ENCODE measurements at regions not wholly inside any gene's neighbourhood (a gene's known extent, or its start where the extent isn't known, plus 50 kb on each side); places are given as distances from the start of the nearest gene placed in this dataset.

GRCh38 chr4:153146031-153146430 lies 58.2 kb upstream of the TRIM2 start:
- Histone ChIP-seq H3K9me3 (ENCODE audit: insufficient read depth, low read length) (no peaks in the 10 kb centered on the region), H3K36me3 (ENCODE audit: insufficient read depth, insufficient read length, low read length) (no peaks in the 10 kb centered on the region), H3K4me3 (ENCODE audit: insufficient read length, low read depth) (no peak overlapping the region), H3K27me3 (ENCODE audit: insufficient read depth, insufficient read length) (no peaks in the 10 kb centered on the region), H3K4me1 (ENCODE audit: insufficient read depth, insufficient read length) (no peaks in the 10 kb centered on the region), H3K9ac (ENCODE audit: insufficient read length, low read depth) (no peak overlapping the region)
- TF ChIP-seq YY1 (IDR thresholded peaks at IDR 0.05; ENCODE audit: insufficient read depth, insufficient read length) (no peak), ZNF274 (IDR thresholded peaks at IDR 0.05; ENCODE audit: low read depth, low read length) (no peak), SUZ12 (IDR thresholded peaks at IDR 0.05; ENCODE audit: extremely low read depth, insufficient read depth, insufficient read length) (no peak)
- no peak for DNase-seq (ENCODE audit: low read depth, low spot score)

DNA sequence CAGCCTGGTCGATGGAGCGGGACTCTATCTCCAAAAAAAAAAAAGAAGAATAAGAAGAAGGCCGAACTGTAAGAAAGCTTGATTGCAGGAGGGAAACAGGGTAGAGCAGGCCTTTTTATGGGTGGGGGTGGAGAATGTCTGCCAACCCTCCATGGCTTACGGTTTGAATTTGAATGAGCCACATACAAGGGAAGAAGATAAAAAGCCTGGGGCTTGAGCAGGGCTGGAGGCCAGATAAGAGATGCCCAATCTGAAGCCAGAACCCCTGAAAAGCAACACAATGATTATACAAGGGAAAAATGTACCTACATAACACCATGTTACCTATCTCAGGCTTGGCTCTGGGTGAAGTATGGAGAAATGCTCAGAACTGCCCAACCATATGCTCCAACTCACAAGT lies 57.3 kb upstream of the TRIM2 start:
- Histone ChIP-seq H3K4me3 (ENCODE audit: insufficient read length, low read depth) (no peak overlapping the region), H3K27me3 (ENCODE audit: insufficient read depth, insufficient read length) (peaks cover 4% of the 10 kb centered on the region), H3K9ac (ENCODE audit: insufficient read length, low read depth) (no peak overlapping the region), H3K36me3 (ENCODE audit: insufficient read depth, insufficient read length, low read length) (no peaks in the 10 kb centered on the region), H3K9me3 (ENCODE audit: insufficient read depth, low read length) (no peaks in the 10 kb centered on the region), H3K4me1 (ENCODE audit: insufficient read depth, insufficient read length) (no peaks in the 10 kb centered on the region)
- no peak for DNase-seq (ENCODE audit: low read depth, low spot score)
- TF ChIP-seq YY1 (IDR thresholded peaks at IDR 0.05; ENCODE audit: insufficient read depth, insufficient read length) = no peak
- no peak for TF ChIP-seq SUZ12 (IDR thresholded peaks at IDR 0.05; ENCODE audit: extremely low read depth, insufficient read depth, insufficient read length)
- no peak for TF ChIP-seq ZNF274 (IDR thresholded peaks at IDR 0.05; ENCODE audit: low read depth, low read length)

- TF ChIP-seq YY1 (IDR thresholded peaks at IDR 0.05; ENCODE audit: insufficient read depth, insufficient read length) = no peak
- TF ChIP-seq SUZ12 (IDR thresholded peaks at IDR 0.05; ENCODE audit: extremely low read depth, insufficient read depth, insufficient read length) = no peak
- no peak for TF ChIP-seq ZNF274 (IDR thresholded peaks at IDR 0.05; ENCODE audit: low read depth, low read length)
- peaks cover 7% of the 10 kb centered on the region for H3K27me3 ChIP-seq (ENCODE audit: insufficient read depth, insufficient read length)
- no peaks in the 10 kb centered on the region for H3K4me1 ChIP-seq (ENCODE audit: insufficient read depth, insufficient read length)
- H3K36me3 ChIP-seq (ENCODE audit: insufficient read depth, insufficient read length, low read length) = no peaks in the 10 kb centered on the region
- H3K4me3 ChIP-seq (ENCODE audit: insufficient read length, low read depth) = no peak overlapping the region
- no peak overlapping the region for H3K9ac ChIP-seq (ENCODE audit: insufficient read length, low read depth)
- no peaks in the 10 kb centered on the region for H3K9me3 ChIP-seq (ENCODE audit: insufficient read depth, low read length)
- DNase-seq (ENCODE audit: low read depth, low spot score) = no peak
Measured at GRCh38 chr4:153148791-153149190, 55.5 kb upstream of the TRIM2 start.

GRCh38 chr4:153151535-153152455 lies 52.4 kb upstream of the TRIM2 start:
- Histone ChIP-seq H3K4me1 (ENCODE audit: insufficient read depth, insufficient read length) (no peaks in the 10 kb centered on the region), H3K36me3 (ENCODE audit: insufficient read depth, insufficient read length, low read length) (no peaks in the 10 kb centered on the region), H3K27me3 (ENCODE audit: insufficient read depth, insufficient read length) (peaks cover 24% of the 10 kb centered on the region), H3K9me3 (ENCODE audit: insufficient read depth, low read length) (no peaks in the 10 kb centered on the region), H3K4me3 (ENCODE audit: insufficient read length, low read depth) (no peak overlapping the region), H3K9ac (ENCODE audit: insufficient read length, low read depth) (no peak overlapping the region)
- DNase-seq (ENCODE audit: low read depth, low spot score) = no peak
- no peak for TF ChIP-seq YY1 (IDR thresholded peaks at IDR 0.05; ENCODE audit: insufficient read depth, insufficient read length)
- TF ChIP-seq SUZ12 (IDR thresholded peaks at IDR 0.05; ENCODE audit: extremely low read depth, insufficient read depth, insufficient read length) = no peak
- TF ChIP-seq ZNF274 (IDR thresholded peaks at IDR 0.05; ENCODE audit: low read depth, low read length) = no peak

DNA sequence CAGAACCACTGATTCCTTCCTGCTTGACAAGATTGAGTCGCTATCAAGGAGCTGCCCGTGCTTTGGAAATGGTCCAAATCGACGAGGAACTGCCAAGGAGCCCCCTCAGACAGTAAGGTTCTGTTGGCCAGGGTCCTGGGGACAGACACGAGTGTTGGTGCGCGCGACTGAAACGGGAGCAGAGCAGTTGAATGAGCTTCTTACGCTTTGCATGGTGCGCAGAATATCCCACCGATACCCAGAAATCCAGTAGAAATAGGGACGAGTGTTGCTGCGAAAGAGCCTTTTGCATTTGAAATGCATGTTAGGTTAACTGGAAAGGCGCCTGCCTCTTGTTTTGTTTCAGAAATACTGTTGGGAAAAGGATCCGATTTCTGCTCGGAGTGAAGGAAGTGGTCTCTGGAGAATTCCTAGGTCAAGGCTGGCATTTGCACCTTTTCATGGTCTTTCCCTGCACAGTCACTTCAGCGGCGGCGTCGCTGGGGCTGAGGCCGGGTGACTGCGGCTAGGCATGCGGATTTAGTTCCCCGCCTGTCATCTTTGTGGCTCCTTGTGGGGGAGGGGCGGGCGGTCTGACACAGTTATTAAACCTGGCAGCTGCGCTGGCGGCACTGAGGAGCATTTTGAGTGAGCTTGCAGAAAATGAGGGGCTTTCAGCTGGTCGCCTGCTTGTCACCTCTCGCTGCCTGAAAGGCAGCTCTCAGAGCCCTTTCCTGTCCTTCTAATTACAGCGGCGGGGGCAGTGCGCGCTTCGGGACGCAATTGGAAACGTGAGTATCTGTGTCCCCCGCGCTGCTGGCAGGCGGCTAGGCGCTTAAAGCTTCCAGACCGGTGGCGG lies 51.5 kb upstream of the TRIM2 start:
- H3K36me3 ChIP-seq (ENCODE audit: insufficient read depth, insufficient read length, low read length) = no peaks in the 10 kb centered on the region
- H3K9ac ChIP-seq (ENCODE audit: insufficient read length, low read depth) = peak overlapping the region; percentile 12
- no peaks in the 10 kb centered on the region for H3K9me3 ChIP-seq (ENCODE audit: insufficient read depth, low read length)
- no peaks in the 10 kb centered on the region for H3K4me1 ChIP-seq (ENCODE audit: insufficient read depth, insufficient read length)
- TF ChIP-seq SUZ12 (IDR thresholded peaks at IDR 0.05; ENCODE audit: extremely low read depth, insufficient read depth, insufficient read length) (no peak), ZNF274 (IDR thresholded peaks at IDR 0.05; ENCODE audit: low read depth, low read length) (no peak), YY1 (IDR thresholded peaks at IDR 0.05; ENCODE audit: insufficient read depth, insufficient read length) (no peak)
- DNase-seq (ENCODE audit: low read depth, low spot score) = no peak
- peaks cover 24% of the 10 kb centered on the region for H3K27me3 ChIP-seq (ENCODE audit: insufficient read depth, insufficient read length)
- H3K4me3 ChIP-seq (ENCODE audit: insufficient read length, low read depth) = peak overlapping the region; percentile 46

DNA sequence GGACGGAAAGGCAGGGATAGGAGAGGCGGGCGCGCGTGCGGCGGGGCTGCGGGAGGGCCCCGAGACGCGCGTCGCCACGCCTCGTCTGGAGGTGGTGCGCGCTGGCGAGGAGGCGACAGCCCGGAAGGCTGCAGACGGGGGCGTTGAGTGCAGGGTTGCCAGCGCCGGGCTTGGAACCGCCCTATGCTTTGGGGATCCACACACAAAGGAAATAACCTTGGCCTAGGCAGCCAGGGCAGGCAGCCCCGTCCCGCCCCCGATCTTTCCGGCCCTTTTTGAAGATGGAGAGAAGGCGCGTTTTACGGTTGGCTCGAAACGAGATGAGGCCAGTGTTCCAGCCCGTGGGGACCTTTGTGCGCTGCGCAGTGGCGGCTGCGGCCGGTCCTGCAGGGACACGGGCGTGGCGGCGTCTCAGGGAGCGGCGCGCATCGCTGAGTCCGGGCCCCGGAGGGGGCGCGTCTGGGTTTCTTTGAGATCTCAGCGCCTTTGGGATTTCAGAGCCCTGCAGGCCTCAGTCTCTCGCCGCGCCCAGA lies 50.8 kb upstream of the TRIM2 start:
- Histone ChIP-seq H3K36me3 (ENCODE audit: insufficient read depth, insufficient read length, low read length) (no peaks in the 10 kb centered on the region), H3K9ac (ENCODE audit: insufficient read length, low read depth) (peak overlapping the region; percentile 54), H3K4me3 (ENCODE audit: insufficient read length, low read depth) (peak overlapping the region; percentile 46), H3K4me1 (ENCODE audit: insufficient read depth, insufficient read length) (no peaks in the 10 kb centered on the region), H3K27me3 (ENCODE audit: insufficient read depth, insufficient read length) (peaks cover 24% of the 10 kb centered on the region), H3K9me3 (ENCODE audit: insufficient read depth, low read length) (no peaks in the 10 kb centered on the region)
- DNase-seq (ENCODE audit: low read depth, low spot score) = no peak
- TF ChIP-seq YY1 (IDR thresholded peaks at IDR 0.05; ENCODE audit: insufficient read depth, insufficient read length) = no peak
- TF ChIP-seq SUZ12 (IDR thresholded peaks at IDR 0.05; ENCODE audit: extremely low read depth, insufficient read depth, insufficient read length) = no peak
- no peak for TF ChIP-seq ZNF274 (IDR thresholded peaks at IDR 0.05; ENCODE audit: low read depth, low read length)
